ENCODE measurements at regions not wholly inside any gene's neighbourhood (a gene's known extent, or its start where the extent isn't known, plus 50 kb on each side); places are given as distances from the start of the nearest gene placed in this dataset.

DNA sequence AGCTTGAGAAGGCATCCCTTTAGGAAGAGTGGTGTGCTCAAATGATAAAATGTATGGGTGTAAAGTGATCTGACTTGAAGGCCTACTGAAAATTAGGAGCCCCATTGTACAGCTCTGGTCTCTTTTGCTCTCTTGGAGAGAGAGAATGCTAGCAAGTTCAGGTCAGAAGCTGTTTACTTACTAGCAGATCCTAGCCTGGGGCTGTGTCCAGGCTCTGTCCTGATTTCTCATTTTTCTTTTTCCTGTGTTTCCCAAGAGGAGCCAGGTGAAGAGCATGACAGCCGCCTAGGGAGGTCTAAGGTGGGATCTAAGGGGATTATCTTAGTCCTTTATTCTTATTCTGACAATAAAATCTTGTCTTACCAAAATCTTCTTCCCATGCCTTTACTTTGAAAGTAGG, 272.8 kb downstream of the NNT start:
- TF ChIP-seq POLR2A (IDR thresholded peaks at IDR 0.05): no peak
- TF ChIP-seq, protein P1, sequence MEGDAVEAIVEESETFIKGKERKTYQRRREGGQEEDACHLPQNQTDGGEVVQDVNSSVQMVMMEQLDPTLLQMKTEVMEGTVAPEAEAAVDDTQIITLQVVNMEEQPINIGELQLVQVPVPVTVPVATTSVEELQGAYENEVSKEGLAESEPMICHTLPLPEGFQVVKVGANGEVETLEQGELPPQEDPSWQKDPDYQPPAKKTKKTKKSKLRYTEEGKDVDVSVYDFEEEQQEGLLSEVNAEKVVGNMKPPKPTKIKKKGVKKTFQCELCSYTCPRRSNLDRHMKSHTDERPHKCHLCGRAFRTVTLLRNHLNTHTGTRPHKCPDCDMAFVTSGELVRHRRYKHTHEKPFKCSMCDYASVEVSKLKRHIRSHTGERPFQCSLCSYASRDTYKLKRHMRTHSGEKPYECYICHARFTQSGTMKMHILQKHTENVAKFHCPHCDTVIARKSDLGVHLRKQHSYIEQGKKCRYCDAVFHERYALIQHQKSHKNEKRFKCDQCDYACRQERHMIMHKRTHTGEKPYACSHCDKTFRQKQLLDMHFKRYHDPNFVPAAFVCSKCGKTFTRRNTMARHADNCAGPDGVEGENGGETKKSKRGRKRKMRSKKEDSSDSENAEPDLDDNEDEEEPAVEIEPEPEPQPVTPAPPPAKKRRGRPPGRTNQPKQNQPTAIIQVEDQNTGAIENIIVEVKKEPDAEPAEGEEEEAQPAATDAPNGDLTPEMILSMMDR (IDR thresholded peaks at IDR 0.05): no peak
